Osteocyte (in vitro differentiated cells): ENCODE measurements at regions not wholly inside any gene's neighbourhood (a gene's known extent, or its start where the extent isn't known, plus 50 kb on each side); places are given as distances from the start of the nearest gene placed in this dataset.

ENCODE experiments used
- DNase-seq: peaks from one replicate; pipeline ENCODE4 v3.0.0; 2021; ENCODE audit warnings: mixed read lengths; ENCODE audit not compliant: unreplicated experiment; ENCODE audit errors: extremely low spot score
- H3K27ac Mint-ChIP-seq: one replicate; pipeline ENCODE4 v1.8.0; 2021; ENCODE audit warnings: mild to moderate bottlenecking, mixed read lengths; ENCODE audit not compliant: unreplicated experiment
- H3K27me3 Mint-ChIP-seq: one replicate; pipeline ENCODE4 v1.8.0; 2021; ENCODE audit warnings: mixed read lengths; ENCODE audit not compliant: unreplicated experiment
- H3K36me3 Mint-ChIP-seq: one replicate; pipeline ENCODE4 v1.8.0; 2021; ENCODE audit warnings: mixed read lengths; ENCODE audit not compliant: unreplicated experiment
- H3K4me1 Mint-ChIP-seq: one replicate; pipeline ENCODE4 v1.8.0; 2021; ENCODE audit warnings: mixed read lengths; ENCODE audit not compliant: unreplicated experiment
- H3K4me3 Mint-ChIP-seq: one replicate; pipeline ENCODE4 v1.8.0; 2021; ENCODE audit warnings: mild to moderate bottlenecking, moderate library complexity, mixed read lengths; ENCODE audit not compliant: unreplicated experiment
- H3K9me3 Mint-ChIP-seq: one replicate; pipeline ENCODE4 v1.8.0; 2021; ENCODE audit warnings: mixed read lengths; ENCODE audit not compliant: unreplicated experiment
- TF ChIP-seq, protein P1 (sequence below): fragments of 200-600 bp; sonication (generic); IDR thresholded peaks from 2 replicates; pipeline ENCODE4 v1.5.0; 2021; ENCODE audit warnings: antibody characterized with exemption, mild to moderate bottlenecking, moderate library complexity

DNA sequence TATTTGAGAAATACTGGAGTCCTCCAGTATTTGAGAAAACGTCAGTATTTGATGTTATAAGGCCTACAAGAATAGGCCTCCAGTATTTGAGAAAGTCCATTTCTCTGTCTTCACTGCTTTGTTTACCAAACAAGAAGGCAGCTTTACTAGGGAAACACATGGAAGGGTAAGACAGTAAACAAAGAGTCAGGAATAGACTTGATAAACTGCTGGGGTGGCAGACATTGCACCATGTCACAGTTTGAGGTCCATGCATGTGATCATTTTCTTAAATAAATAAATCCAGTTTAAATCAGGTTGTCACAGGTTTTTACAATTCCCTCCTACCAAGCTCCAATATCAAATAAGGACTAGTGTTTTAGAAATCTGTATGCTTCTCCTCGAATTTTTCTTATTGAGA, 1431.0 kb upstream of the SPRY2 start:
- no peak overlapping the region for H3K27ac Mint-ChIP-seq
- no peaks in the 10 kb centered on the region for H3K4me1 Mint-ChIP-seq
- no peaks in the 10 kb centered on the region for H3K9me3 Mint-ChIP-seq
- TF ChIP-seq, protein P1, sequence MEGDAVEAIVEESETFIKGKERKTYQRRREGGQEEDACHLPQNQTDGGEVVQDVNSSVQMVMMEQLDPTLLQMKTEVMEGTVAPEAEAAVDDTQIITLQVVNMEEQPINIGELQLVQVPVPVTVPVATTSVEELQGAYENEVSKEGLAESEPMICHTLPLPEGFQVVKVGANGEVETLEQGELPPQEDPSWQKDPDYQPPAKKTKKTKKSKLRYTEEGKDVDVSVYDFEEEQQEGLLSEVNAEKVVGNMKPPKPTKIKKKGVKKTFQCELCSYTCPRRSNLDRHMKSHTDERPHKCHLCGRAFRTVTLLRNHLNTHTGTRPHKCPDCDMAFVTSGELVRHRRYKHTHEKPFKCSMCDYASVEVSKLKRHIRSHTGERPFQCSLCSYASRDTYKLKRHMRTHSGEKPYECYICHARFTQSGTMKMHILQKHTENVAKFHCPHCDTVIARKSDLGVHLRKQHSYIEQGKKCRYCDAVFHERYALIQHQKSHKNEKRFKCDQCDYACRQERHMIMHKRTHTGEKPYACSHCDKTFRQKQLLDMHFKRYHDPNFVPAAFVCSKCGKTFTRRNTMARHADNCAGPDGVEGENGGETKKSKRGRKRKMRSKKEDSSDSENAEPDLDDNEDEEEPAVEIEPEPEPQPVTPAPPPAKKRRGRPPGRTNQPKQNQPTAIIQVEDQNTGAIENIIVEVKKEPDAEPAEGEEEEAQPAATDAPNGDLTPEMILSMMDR: no peak
- no peak overlapping the region for H3K4me3 Mint-ChIP-seq
- no peaks in the 10 kb centered on the region for H3K27me3 Mint-ChIP-seq
- no peak for DNase-seq
- H3K36me3 Mint-ChIP-seq: no peaks in the 10 kb centered on the region

DNA sequence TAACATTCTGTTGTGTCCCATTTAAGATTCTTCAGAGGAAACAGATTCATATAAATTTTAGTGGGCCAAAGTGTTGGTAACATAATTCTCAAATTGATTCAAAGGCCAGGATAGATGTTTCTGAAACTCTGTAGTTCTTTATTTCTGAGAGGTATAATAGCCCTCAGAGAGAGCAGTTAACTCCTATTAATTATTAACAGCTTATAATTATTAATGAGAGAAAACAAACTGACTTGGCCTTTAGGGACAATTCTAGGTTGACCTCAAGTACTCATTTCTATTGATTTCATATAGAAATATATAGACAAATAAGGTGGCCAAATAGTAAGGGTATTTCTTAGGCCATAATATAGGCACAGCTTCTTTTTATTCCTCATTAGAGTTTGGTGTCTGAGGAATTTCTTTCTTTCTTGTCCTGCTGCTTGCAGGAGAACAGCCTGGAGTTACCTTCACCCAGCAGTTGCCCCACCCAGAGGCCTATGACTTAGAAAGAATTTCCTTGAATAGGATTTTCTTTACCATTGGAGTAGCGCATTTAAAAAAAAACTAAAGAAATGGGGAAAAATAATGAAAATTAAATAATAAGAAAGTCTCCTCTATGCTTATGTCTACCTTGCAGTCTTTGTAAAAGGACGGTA, 1430.1 kb upstream of the SPRY2 start:
- H3K27ac Mint-ChIP-seq: no peak overlapping the region
- no peaks in the 10 kb centered on the region for H3K4me1 Mint-ChIP-seq
- H3K9me3 Mint-ChIP-seq: no peaks in the 10 kb centered on the region
- DNase-seq: no peak
- H3K36me3 Mint-ChIP-seq: no peaks in the 10 kb centered on the region
- TF ChIP-seq, protein P1: no peak
- H3K4me3 Mint-ChIP-seq: no peak overlapping the region
- H3K27me3 Mint-ChIP-seq: no peaks in the 10 kb centered on the region

DNA sequence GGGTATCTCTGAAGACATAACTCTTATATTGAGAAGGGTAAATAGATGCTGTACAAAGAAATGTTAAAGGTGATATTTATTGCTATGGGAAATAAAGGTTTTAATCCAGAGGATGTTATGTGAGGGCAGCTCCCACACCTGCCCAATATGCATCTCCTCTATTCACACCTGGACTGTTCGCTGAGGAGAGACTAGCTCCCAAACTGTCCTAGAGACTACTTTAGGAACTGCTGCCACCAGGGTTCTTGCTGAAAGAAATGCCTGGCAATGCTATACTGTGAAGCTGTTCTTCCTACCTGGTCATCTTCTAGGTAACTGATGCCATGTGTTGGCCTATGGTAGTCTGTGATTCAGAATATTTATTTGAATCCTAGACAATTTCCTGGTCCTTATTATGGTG, 1421.5 kb upstream of the SPRY2 start:
- H3K9me3 Mint-ChIP-seq: no peaks in the 10 kb centered on the region
- H3K4me1 Mint-ChIP-seq: no peaks in the 10 kb centered on the region
- no peaks in the 10 kb centered on the region for H3K27me3 Mint-ChIP-seq
- no peaks in the 10 kb centered on the region for H3K36me3 Mint-ChIP-seq
- no peak overlapping the region for H3K4me3 Mint-ChIP-seq
- TF ChIP-seq, protein P1: no peak
- no peak for DNase-seq
- no peak overlapping the region for H3K27ac Mint-ChIP-seq

DNA sequence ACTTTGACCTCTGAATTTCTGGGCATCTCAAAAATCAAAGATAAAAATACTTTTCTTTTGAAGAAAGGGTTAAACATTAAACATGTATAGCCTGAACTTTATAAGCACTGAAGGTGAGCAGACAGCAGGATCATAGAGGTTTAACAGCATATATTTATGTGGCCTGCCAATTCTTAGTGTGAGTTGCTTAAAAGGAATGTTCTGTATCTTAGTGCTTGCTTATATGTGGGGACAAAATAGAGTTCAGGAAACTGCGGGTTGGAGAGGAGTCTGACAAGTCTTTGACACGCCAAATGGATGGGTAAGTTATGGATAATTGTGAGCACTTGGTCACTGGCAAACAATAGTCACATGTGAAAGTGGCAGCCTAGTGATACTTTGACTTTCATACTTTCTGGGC, 1419.4 kb upstream of the SPRY2 start:
- Mint-ChIP-seq H3K36me3 (no peaks in the 10 kb centered on the region), H3K27me3 (no peaks in the 10 kb centered on the region), H3K27ac (no peak overlapping the region), H3K4me3 (no peak overlapping the region), H3K9me3 (no peaks in the 10 kb centered on the region), H3K4me1 (no peaks in the 10 kb centered on the region)
- TF ChIP-seq, protein P1: no peak
- DNase-seq: no peak

DNA sequence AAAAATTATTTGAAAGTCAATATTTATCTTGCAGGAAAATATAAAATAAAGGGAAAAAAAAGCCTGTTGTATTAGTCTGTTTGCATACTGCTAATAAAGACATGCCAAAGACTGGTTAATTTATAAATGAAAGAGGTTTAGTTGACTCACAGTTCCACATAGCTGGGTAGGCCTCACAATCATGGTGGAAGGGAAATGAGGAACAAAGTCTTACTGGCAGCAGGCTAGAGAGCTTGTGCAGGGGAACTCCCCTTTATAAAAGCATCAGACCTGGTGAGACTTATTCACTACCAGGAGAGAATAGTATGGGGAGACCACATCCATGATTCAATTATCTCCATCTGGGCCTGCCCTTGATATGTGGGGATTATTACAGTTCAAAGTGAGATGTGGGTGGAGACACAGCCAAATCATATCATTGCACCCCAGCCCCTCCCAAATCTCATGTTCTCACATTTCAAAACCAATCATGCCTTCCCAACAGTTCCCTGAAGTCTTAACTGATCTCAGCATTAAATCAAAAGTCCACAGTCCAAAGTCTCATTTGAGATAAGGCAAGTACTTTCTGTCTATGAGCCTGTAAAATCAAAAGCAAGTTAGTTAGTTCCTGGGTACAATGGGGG, 1416.5 kb upstream of the SPRY2 start:
- Mint-ChIP-seq H3K4me1 (no peaks in the 10 kb centered on the region), H3K36me3 (no peaks in the 10 kb centered on the region), H3K9me3 (peaks cover 6% of the 10 kb centered on the region), H3K4me3 (no peak overlapping the region), H3K27ac (no peak overlapping the region), H3K27me3 (no peaks in the 10 kb centered on the region)
- no peak for DNase-seq
- TF ChIP-seq, protein P1: no peak
